Neutrophil (primary cell): ENCODE measurements at regions not wholly inside any gene's neighbourhood (a gene's known extent, or its start where the extent isn't known, plus 50 kb on each side); places are given as distances from the start of the nearest gene placed in this dataset.

Experiments used
- H3K27ac ChIP-seq: fragments of 200-600 bp; sonication (generic); 2 replicates; pipeline ENCODE4 v1.5.1; 2016; ENCODE audit warnings: mild to moderate bottlenecking, moderate library complexity
- H3K27me3 ChIP-seq: fragments of 200-600 bp; sonication (generic); 2 replicates; pipeline ENCODE4 v1.6.0; 2016; ENCODE audit warnings: mild to moderate bottlenecking
- H3K36me3 ChIP-seq: fragments of 200-600 bp; sonication (generic); 2 replicates; pipeline ENCODE4 v1.5.1; 2017
- H3K4me1 ChIP-seq, 2 experiments: fragments of 200-600 bp in 1 of 2; sonication (generic) in 1 of 2; 1 replicate in 1 of 2; 2 replicates in 1 of 2; pipeline versions ENCODE4 v1.5.1 to v1.6.1; 2013 to 2016; ENCODE audit warnings: low read depth in 1 of 2, low read length in 1 of 2, mild to moderate bottlenecking in 1 of 2, moderate library complexity in 1 of 2; ENCODE audit not compliant: control insufficient read depth in 1 of 2, insufficient read depth in 1 of 2
- H3K4me3 ChIP-seq, 2 experiments: fragments of 200-600 bp in 1 of 2; sonication (generic) in 1 of 2; 1 replicate in 1 of 2; 2 replicates in 1 of 2; pipeline ENCODE4 v1.5.1; 2013 to 2016; ENCODE audit warnings: low read depth in 1 of 2, low read length in 1 of 2, mild to moderate bottlenecking in 1 of 2, moderate library complexity in 1 of 2
- H3K9me3 ChIP-seq: fragments of 200-600 bp; sonication (generic); 2 replicates; pipeline ENCODE4 v1.5.1; 2016
- TF ChIP-seq, protein P1 (sequence below): fragments of 200-600 bp; sonication (generic); IDR thresholded peaks from 2 replicates; pipeline ENCODE4 v1.5.1; 2016; ENCODE audit warnings: antibody characterized with exemption

DNA sequence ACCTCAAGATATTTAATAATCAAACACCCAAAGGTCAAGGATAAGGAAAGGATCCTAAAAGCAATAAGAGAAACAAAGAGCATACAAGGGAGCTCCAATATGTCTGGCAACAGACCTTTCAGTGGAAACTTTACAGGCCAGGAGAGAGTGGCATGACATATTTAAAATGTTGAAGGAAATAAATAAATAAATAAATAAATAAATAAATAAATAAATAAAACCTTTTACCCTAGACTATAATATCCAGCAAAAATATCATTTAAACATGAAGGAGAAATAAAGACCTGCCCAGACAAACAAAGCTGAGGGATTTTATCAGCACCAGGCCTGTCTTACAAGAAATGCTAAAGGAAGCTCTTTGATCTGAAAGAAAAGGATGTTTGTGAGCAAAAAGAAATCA lies 367.8 kb upstream of the PBX1 start:
- no peaks in the 10 kb centered on the region for H3K36me3 ChIP-seq
- no peak overlapping the region for H3K27ac ChIP-seq
- no peak overlapping the region for H3K4me3 ChIP-seq
- H3K27me3 ChIP-seq, result no peaks in the 10 kb centered on the region
- no peaks in the 10 kb centered on the region for H3K9me3 ChIP-seq
- TF ChIP-seq, protein P1, sequence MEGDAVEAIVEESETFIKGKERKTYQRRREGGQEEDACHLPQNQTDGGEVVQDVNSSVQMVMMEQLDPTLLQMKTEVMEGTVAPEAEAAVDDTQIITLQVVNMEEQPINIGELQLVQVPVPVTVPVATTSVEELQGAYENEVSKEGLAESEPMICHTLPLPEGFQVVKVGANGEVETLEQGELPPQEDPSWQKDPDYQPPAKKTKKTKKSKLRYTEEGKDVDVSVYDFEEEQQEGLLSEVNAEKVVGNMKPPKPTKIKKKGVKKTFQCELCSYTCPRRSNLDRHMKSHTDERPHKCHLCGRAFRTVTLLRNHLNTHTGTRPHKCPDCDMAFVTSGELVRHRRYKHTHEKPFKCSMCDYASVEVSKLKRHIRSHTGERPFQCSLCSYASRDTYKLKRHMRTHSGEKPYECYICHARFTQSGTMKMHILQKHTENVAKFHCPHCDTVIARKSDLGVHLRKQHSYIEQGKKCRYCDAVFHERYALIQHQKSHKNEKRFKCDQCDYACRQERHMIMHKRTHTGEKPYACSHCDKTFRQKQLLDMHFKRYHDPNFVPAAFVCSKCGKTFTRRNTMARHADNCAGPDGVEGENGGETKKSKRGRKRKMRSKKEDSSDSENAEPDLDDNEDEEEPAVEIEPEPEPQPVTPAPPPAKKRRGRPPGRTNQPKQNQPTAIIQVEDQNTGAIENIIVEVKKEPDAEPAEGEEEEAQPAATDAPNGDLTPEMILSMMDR, result no peak
- no peaks in the 10 kb centered on the region for H3K4me1 ChIP-seq

DNA sequence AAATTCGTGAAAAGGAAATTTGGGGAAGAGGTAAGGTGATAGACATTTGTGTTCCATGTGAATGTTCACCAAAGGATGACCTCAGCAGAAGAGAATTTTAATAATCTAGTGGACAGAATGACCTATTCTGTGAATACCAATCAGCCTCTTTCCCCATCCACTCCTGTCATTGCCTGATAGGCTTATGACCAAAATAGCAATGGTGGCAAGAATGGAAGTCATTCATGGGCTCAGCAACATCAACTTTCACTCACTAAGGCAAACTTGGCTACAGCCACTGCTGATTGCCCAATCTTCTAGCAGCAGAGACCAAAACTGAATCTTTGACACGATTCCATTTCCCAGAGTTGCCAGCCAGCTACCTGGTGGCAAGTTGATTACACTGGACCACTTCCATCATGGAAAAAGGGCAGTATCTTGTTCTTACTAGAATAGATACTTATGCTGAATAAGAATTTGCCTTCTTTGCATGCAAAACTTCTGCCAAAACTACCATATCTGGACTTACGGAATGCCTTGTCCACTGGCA lies 348.7 kb upstream of the PBX1 start:
- TF ChIP-seq, protein P1, result no peak
- no peaks in the 10 kb centered on the region for H3K36me3 ChIP-seq
- no peak overlapping the region for H3K27ac ChIP-seq
- H3K4me1 ChIP-seq, result no peaks in the 10 kb centered on the region
- H3K9me3 ChIP-seq, result no peaks in the 10 kb centered on the region
- H3K27me3 ChIP-seq, result no peaks in the 10 kb centered on the region
- H3K4me3 ChIP-seq, result no peak overlapping the region

DNA sequence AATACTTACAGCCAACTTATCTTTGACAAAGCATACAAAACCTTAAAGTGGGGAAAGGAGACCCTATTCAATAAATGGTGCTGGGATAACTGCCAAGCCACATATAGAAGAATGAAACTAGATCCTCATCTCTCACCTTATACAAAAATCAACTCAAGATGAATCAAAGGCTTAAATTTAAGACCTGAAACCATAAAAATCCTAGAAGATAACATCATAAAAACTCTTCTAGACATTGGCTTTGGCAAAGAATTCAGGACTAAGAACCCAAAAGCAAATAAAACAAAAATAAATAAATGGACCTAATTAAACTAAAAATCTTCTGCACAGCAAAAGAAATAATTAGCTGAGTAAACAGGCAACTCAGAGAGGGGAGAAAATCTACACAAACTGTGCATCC lies 335.6 kb upstream of the PBX1 start:
- TF ChIP-seq, protein P1, result no peak
- Histone ChIP-seq H3K4me3 (no peak overlapping the region), H3K9me3 (no peaks in the 10 kb centered on the region), H3K36me3 (no peaks in the 10 kb centered on the region), H3K27ac (no peak overlapping the region), H3K27me3 (no peaks in the 10 kb centered on the region), H3K4me1 (no peaks in the 10 kb centered on the region)

DNA sequence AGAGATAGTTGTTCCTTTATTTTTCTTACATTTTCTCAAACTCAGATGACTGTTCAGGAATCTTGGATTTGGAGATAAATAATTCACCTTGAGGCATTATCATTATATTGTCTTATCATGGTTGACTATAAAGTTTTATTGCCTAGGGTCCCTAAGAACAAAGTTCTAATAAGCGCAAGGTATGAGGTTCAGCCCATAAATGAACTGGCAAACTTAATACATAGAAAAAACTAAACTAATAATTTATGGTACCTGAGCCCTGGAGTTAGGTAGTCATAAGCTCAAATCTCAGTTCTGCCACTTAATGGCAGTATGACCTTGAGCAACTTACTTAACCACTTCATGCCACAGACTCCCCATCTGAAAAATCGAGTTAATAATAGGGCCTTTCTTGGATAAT lies 334.0 kb upstream of the PBX1 start:
- Histone ChIP-seq H3K27me3 (no peaks in the 10 kb centered on the region), H3K36me3 (no peaks in the 10 kb centered on the region), H3K9me3 (no peaks in the 10 kb centered on the region), H3K27ac (no peak overlapping the region), H3K4me1 (no peaks in the 10 kb centered on the region), H3K4me3 (no peak overlapping the region)
- TF ChIP-seq, protein P1, result no peak

DNA sequence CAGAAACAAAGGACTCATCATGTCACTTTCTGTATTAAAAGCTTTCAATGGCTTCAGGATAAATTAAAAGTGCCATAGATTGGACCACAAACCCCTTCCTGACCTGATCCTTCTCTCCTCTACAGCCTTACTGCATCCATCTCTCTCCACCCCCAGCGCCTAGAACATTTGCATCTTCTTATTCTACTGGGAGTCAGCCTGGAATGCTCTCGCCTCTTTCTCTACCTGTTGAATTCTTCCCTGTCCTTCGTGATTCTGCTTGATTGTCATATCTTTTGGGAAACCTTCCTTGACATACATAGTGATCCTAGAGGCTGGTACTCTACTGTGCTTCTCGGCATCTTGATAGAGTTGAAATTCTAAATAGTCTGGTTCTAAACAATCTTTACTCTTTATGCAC lies 332.0 kb upstream of the PBX1 start:
- H3K9me3 ChIP-seq, result no peaks in the 10 kb centered on the region
- no peak overlapping the region for H3K4me3 ChIP-seq
- no peak overlapping the region for H3K27ac ChIP-seq
- H3K36me3 ChIP-seq, result no peaks in the 10 kb centered on the region
- H3K4me1 ChIP-seq, result no peaks in the 10 kb centered on the region
- TF ChIP-seq, protein P1, result no peak
- no peaks in the 10 kb centered on the region for H3K27me3 ChIP-seq

DNA sequence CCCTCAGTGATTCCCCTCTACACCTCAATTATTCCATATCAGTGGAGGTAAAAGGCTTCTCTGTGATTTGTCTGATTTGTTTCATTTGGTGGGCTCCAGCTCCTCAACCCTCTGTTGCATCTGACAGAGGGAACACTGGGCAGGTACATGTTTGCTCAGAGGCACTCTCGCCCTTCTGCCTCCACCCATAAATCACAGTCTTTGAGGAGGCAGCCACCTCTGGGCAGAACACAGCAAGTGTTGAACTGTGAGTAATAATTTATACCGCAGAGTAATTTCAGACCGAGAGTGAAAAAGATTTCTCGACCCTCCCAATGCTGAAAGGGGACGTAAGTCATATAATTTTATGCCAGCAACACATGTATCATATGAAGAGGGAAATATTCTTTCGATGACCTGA lies 330.1 kb upstream of the PBX1 start:
- no peak overlapping the region for H3K4me3 ChIP-seq
- H3K27ac ChIP-seq, result no peak overlapping the region
- no peaks in the 10 kb centered on the region for H3K9me3 ChIP-seq
- no peaks in the 10 kb centered on the region for H3K4me1 ChIP-seq
- H3K27me3 ChIP-seq, result no peaks in the 10 kb centered on the region
- no peaks in the 10 kb centered on the region for H3K36me3 ChIP-seq
- TF ChIP-seq, protein P1, result no peak
